Sigmoid colon (tissue), 3 donors: ENCODE measurements at regions not wholly inside any gene's neighbourhood (a gene's known extent, or its start where the extent isn't known, plus 50 kb on each side); places are given as distances from the start of the nearest gene placed in this dataset.
"Not testable (repeated sequence)": the region's sequence is repeated elsewhere in the genome, so short reads cannot be mapped to it uniquely, and the experiment has no call there.

ENCODE experiments used
- CTCF ChIP-seq, 4 experiments: fragments of 450-650 bp in 3 of 4; fragments of 200-600 bp in 1 of 4; IDR thresholded peaks; one replicate each; pipeline ENCODE4 v1.5.1; 2016 to 2019; ENCODE audit warnings: antibody characterized with exemption in 4 of 4, mild to moderate bottlenecking in 3 of 4, moderate library complexity in 2 of 4
- POLR2A ChIP-seq, 2 donors: fragments of 450-650 bp; IDR thresholded peaks; one replicate each; pipeline ENCODE4 v1.6.1; 2016; ENCODE audit warnings: antibody characterized with exemption in 2 of 2, mild to moderate bottlenecking in 2 of 2, moderate library complexity in 2 of 2

GRCh38 chr21:5165829-5166228 is 5355.6 kb upstream of the TPTE start:
- TF ChIP-seq CTCF, POLR2A (IDR thresholded peaks at IDR 0.05): not testable (repeated sequence)
